WTC11 (cell line): ENCODE measurements at regions not wholly inside any gene's neighbourhood (a gene's known extent, or its start where the extent isn't known, plus 50 kb on each side); places are given as distances from the start of the nearest gene placed in this dataset.

ENCODE experiments used
- JUN ChIP-seq: sonication (generic); formaldehyde crosslinking; IDR thresholded peaks from 2 replicates; pipeline ENCODE4 v1.8.0; 2023; ENCODE audit warnings: mild to moderate bottlenecking, missing genetic modification reagents
- RELA ChIP-seq: sonication (generic); formaldehyde crosslinking; IDR thresholded peaks from 2 replicates; pipeline ENCODE4 v1.8.1; 2022; ENCODE audit warnings: missing genetic modification reagents, mild to moderate bottlenecking, borderline replicate concordance
- SMAD4 ChIP-seq: sonication (generic); formaldehyde crosslinking; IDR thresholded peaks from 2 replicates; pipeline ENCODE4 v1.8.0; 2022; ENCODE audit warnings: mild to moderate bottlenecking, missing genetic modification reagents
- ZNF232 ChIP-seq: sonication (generic); formaldehyde crosslinking; IDR thresholded peaks from 2 replicates; pipeline ENCODE4 v1.8.0; 2022; ENCODE audit warnings: mild to moderate bottlenecking, missing genetic modification reagents
- TF ChIP-seq, protein P1 (sequence below): sonication (generic); formaldehyde crosslinking; IDR thresholded peaks from 2 replicates; pipeline ENCODE4 v1.8.1; 2022; ENCODE audit warnings: missing genetic modification reagents, borderline replicate concordance
- TF ChIP-seq, protein P2 (sequence below): sonication (generic); formaldehyde crosslinking; IDR thresholded peaks from 2 replicates; pipeline ENCODE4 v1.8.1; 2023; ENCODE audit warnings: mild to moderate bottlenecking, missing genetic modification reagents, moderate library complexity
- TF ChIP-seq, protein P3 (sequence below): fragments of 200-600 bp; IDR thresholded peaks from 2 replicates; pipeline ENCODE4 v1.8.0; 2022; ENCODE audit warnings: antibody characterized with exemption
- TF ChIP-seq, protein P4 (sequence below): sonication (generic); formaldehyde crosslinking; IDR thresholded peaks from 2 replicates; pipeline ENCODE4 v1.8.1; 2023; ENCODE audit warnings: mild to moderate bottlenecking, missing genetic modification reagents
- TF ChIP-seq, protein P5 (sequence below): sonication (generic); formaldehyde crosslinking; IDR thresholded peaks from 2 replicates; pipeline ENCODE4 v1.8.1; 2023; ENCODE audit warnings: mild to moderate bottlenecking, missing genetic modification reagents, borderline replicate concordance

DNA sequence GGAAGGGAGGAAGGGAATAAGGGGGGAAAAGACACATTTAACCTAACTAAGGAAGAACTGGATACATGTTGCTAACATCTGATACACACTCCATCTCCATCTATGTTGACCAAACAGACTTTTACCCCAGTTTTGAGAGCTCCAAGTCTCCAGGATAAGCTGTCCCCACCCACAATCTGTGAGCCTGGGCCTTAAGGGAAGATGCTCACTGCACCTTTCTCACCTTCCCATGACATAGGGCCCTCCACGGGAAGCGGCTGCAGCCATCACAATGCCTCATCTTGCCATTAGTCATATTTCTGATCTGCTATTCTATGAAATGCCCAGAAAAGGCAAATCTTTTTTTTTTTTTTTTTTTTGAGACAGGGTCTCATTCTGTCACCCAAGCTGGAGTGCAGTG is 126.6 kb upstream of the SALL4 start:
- TF ChIP-seq, protein P1, sequence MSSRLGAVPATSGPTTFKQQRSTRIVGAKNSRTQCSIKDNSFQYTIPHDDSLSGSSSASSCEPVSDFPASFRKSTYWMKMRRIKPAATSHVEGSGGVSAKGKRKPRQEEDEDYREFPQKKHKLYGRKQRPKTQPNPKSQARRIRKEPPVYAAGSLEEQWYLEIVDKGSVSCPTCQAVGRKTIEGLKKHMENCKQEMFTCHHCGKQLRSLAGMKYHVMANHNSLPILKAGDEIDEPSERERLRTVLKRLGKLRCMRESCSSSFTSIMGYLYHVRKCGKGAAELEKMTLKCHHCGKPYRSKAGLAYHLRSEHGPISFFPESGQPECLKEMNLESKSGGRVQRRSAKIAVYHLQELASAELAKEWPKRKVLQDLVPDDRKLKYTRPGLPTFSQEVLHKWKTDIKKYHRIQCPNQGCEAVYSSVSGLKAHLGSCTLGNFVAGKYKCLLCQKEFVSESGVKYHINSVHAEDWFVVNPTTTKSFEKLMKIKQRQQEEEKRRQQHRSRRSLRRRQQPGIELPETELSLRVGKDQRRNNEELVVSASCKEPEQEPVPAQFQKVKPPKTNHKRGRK, result no peak
- TF ChIP-seq, protein P2, sequence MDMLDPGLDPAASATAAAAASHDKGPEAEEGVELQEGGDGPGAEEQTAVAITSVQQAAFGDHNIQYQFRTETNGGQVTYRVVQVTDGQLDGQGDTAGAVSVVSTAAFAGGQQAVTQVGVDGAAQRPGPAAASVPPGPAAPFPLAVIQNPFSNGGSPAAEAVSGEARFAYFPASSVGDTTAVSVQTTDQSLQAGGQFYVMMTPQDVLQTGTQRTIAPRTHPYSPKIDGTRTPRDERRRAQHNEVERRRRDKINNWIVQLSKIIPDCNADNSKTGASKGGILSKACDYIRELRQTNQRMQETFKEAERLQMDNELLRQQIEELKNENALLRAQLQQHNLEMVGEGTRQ (CRISPR knock-in tag), result no peak
- TF ChIP-seq ZNF232 (no peak), RELA (no peak), JUN (CRISPR knock-in tag) (no peak), SMAD4 (CRISPR knock-in tag) (no peak)
- TF ChIP-seq, protein P3, sequence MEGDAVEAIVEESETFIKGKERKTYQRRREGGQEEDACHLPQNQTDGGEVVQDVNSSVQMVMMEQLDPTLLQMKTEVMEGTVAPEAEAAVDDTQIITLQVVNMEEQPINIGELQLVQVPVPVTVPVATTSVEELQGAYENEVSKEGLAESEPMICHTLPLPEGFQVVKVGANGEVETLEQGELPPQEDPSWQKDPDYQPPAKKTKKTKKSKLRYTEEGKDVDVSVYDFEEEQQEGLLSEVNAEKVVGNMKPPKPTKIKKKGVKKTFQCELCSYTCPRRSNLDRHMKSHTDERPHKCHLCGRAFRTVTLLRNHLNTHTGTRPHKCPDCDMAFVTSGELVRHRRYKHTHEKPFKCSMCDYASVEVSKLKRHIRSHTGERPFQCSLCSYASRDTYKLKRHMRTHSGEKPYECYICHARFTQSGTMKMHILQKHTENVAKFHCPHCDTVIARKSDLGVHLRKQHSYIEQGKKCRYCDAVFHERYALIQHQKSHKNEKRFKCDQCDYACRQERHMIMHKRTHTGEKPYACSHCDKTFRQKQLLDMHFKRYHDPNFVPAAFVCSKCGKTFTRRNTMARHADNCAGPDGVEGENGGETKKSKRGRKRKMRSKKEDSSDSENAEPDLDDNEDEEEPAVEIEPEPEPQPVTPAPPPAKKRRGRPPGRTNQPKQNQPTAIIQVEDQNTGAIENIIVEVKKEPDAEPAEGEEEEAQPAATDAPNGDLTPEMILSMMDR, result no peak
- TF ChIP-seq, protein P4, sequence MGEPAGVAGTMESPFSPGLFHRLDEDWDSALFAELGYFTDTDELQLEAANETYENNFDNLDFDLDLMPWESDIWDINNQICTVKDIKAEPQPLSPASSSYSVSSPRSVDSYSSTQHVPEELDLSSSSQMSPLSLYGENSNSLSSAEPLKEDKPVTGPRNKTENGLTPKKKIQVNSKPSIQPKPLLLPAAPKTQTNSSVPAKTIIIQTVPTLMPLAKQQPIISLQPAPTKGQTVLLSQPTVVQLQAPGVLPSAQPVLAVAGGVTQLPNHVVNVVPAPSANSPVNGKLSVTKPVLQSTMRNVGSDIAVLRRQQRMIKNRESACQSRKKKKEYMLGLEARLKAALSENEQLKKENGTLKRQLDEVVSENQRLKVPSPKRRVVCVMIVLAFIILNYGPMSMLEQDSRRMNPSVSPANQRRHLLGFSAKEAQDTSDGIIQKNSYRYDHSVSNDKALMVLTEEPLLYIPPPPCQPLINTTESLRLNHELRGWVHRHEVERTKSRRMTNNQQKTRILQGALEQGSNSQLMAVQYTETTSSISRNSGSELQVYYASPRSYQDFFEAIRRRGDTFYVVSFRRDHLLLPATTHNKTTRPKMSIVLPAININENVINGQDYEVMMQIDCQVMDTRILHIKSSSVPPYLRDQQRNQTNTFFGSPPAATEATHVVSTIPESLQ (CRISPR knock-in tag), result no peak
- TF ChIP-seq, protein P5, sequence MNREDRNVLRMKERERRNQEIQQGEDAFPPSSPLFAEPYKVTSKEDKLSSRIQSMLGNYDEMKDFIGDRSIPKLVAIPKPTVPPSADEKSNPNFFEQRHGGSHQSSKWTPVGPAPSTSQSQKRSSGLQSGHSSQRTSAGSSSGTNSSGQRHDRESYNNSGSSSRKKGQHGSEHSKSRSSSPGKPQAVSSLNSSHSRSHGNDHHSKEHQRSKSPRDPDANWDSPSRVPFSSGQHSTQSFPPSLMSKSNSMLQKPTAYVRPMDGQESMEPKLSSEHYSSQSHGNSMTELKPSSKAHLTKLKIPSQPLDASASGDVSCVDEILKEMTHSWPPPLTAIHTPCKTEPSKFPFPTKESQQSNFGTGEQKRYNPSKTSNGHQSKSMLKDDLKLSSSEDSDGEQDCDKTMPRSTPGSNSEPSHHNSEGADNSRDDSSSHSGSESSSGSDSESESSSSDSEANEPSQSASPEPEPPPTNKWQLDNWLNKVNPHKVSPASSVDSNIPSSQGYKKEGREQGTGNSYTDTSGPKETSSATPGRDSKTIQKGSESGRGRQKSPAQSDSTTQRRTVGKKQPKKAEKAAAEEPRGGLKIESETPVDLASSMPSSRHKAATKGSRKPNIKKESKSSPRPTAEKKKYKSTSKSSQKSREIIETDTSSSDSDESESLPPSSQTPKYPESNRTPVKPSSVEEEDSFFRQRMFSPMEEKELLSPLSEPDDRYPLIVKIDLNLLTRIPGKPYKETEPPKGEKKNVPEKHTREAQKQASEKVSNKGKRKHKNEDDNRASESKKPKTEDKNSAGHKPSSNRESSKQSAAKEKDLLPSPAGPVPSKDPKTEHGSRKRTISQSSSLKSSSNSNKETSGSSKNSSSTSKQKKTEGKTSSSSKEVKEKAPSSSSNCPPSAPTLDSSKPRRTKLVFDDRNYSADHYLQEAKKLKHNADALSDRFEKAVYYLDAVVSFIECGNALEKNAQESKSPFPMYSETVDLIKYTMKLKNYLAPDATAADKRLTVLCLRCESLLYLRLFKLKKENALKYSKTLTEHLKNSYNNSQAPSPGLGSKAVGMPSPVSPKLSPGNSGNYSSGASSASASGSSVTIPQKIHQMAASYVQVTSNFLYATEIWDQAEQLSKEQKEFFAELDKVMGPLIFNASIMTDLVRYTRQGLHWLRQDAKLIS (CRISPR knock-in tag), result no peak
